ENCODE measurements at regions not wholly inside any gene's neighbourhood (a gene's known extent, or its start where the extent isn't known, plus 50 kb on each side); places are given as distances from the start of the nearest gene placed in this dataset.

DNA sequence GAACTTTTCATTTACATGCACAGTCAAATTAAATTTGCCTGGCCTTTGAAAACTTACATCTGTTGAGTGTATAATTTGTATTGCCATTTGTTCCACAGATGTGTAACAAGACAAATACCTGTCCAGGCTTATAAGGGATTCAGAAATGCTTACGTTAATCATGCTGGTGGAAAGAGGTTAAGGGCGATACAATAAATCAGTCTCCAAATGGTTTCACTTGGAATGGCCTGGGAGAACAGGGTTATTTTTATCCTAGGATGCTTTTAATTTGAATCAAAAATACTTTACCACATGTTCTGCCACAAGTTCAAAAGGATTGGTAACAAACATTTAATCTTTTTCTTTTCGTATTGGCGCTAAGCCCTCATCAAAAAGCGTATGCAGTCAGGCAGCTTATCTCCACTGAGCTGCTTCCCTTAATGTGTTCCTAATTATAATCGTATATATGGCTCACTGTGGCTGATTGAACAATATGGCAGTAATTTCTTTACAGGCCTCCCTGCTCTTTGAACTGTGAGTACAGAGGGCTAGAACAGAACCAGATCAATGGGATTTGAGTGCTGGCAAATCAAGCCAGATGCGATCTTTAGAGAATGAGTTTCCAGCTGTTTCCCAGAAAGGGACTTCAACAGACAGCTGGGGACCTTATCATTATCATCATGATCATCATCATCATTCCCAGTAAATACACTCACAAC, 425.7 kb downstream of the SPRY2 start:
- no peaks in the 10 kb centered on the region for H3K9me3 ChIP-seq
- no peak for TF ChIP-seq POLR2A (IDR thresholded peaks at IDR 0.05)
- TF ChIP-seq, protein P1, sequence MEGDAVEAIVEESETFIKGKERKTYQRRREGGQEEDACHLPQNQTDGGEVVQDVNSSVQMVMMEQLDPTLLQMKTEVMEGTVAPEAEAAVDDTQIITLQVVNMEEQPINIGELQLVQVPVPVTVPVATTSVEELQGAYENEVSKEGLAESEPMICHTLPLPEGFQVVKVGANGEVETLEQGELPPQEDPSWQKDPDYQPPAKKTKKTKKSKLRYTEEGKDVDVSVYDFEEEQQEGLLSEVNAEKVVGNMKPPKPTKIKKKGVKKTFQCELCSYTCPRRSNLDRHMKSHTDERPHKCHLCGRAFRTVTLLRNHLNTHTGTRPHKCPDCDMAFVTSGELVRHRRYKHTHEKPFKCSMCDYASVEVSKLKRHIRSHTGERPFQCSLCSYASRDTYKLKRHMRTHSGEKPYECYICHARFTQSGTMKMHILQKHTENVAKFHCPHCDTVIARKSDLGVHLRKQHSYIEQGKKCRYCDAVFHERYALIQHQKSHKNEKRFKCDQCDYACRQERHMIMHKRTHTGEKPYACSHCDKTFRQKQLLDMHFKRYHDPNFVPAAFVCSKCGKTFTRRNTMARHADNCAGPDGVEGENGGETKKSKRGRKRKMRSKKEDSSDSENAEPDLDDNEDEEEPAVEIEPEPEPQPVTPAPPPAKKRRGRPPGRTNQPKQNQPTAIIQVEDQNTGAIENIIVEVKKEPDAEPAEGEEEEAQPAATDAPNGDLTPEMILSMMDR (IDR thresholded peaks at IDR 0.05), result no peak
- no peak for TF ChIP-seq EP300 (IDR thresholded peaks at IDR 0.05)
- no peak for TF ChIP-seq POLR2AphosphoS5 (IDR thresholded peaks at IDR 0.05)
- no peak overlapping the region for H3K27ac ChIP-seq
- no peaks in the 10 kb centered on the region for H3K36me3 ChIP-seq
- H3K4me3 ChIP-seq, result no peak overlapping the region
- H3K4me1 ChIP-seq, result no peaks in the 10 kb centered on the region
- no peak for DNase-seq
- WGBS, 2 donors, result 79 to 85% methylated on average over 7 of the region's 7 CpGs
- no peaks in the 10 kb centered on the region for H3K27me3 ChIP-seq
- ATAC-seq (ENCODE audit: low FRiP score in 2 of 2), result no peak

DNA sequence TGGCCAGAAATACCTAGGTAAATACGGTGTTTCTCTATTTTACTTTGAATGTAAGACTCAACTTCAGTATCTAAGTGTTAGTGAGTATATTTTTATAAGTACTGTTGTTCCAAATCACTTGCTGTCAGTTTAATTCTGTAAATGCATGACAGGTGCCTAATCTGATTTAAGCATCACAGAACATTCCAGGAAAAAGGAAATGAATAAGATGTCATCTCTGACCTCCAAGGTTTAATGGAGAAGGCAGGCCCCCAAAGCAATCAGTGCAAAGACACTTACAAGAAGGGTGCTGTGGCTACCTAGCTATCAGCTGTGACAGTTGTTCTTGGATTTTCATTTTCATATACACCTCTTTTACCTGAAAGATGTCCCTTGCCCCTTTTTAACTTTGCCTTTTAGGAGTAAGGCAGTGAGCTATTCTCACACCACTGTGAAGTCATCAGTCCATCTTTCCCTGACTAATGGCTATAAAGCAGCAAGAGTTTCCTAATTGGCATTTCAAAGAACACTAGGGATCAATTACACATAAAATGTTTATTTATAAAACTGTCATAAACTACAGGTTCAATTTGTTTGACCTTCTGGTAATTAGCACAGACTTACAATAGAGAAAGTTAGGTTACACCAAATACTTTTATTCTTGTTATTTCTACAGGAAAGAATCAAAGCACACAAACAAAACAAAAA, 427.6 kb downstream of the SPRY2 start:
- no peak for TF ChIP-seq POLR2AphosphoS5 (IDR thresholded peaks at IDR 0.05)
- no peaks in the 10 kb centered on the region for H3K9me3 ChIP-seq
- H3K4me1 ChIP-seq, result no peaks in the 10 kb centered on the region
- H3K36me3 ChIP-seq, result no peaks in the 10 kb centered on the region
- ATAC-seq (ENCODE audit: low FRiP score in 2 of 2) (no peak), DNase-seq (no peak)
- 90 to 92% methylated on average over 1 of the region's 1 CpG for WGBS, 2 donors
- no peaks in the 10 kb centered on the region for H3K27me3 ChIP-seq
- H3K4me3 ChIP-seq, result no peak overlapping the region
- no peak overlapping the region for H3K27ac ChIP-seq

DNA sequence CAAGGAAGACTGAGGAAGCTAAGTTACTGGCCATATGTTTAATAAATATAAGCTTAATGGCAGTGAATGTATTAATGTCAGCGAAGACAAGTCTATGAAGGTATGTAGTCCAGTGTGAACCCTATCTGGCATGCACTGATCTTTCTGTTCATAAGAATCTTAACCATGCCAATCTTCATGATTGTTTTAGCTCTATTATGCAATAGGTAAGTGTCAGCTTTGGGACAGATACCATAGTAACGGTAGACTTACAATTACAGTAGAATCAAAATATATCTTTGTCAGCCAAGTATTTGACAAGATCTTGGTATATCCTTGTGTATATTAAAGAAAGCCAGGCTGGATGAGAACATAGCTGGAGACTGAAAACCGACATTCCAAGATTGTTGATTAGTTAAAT, 428.5 kb downstream of the SPRY2 start:
- WGBS, 2 donors, result 40 to 81% methylated on average over 3 of the region's 3 CpGs
- ATAC-seq (ENCODE audit: low FRiP score in 2 of 2), result no peak
- Histone ChIP-seq H3K36me3 (no peaks in the 10 kb centered on the region), H3K4me1 (no peaks in the 10 kb centered on the region), H3K9me3 (no peaks in the 10 kb centered on the region), H3K4me3 (no peak overlapping the region), H3K27ac (no peak overlapping the region), H3K27me3 (no peaks in the 10 kb centered on the region)
- DNase-seq, result no peak
- TF ChIP-seq POLR2A (IDR thresholded peaks at IDR 0.05) (no peak), EP300 (IDR thresholded peaks at IDR 0.05) (no peak), POLR2AphosphoS5 (IDR thresholded peaks at IDR 0.05) (no peak)
- TF ChIP-seq, protein P1 (IDR thresholded peaks at IDR 0.05), result no peak

DNA sequence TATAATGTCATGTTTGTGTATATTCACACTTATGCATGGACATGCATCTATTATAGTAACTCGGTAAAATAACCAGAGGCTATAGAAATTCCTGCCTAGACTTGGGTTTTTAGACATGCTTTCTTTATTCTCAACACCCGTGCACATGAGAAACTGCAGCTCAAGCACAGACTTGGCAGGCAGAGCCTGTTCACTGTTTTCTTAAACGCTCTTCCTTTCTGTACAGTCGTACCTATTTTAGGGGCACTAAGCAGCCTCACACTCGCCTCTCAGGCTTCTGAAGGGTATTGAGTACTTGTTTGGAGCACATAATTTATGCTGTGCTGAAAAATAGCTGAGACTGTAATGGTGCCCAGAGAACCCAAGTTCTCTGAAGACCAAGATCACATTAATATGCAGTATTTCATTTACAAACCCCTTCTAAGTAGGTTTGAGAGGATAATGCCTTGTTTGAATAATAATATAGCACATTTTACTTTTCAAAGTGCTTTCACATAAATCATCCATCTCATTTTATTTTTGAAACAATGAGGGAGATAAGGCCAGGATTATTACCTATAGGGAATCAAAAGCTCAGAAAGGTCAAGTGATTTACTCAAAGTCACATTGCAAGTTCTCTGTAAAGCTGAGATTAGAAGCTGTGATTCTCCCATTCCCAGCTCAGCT, 429.9 kb downstream of the SPRY2 start:
- WGBS, 2 donors, result 61 to 67% methylated on average over 5 of the region's 5 CpGs
- DNase-seq, result no peak
- Histone ChIP-seq H3K4me3 (no peak overlapping the region), H3K27ac (no peak overlapping the region), H3K36me3 (no peaks in the 10 kb centered on the region), H3K9me3 (no peaks in the 10 kb centered on the region), H3K4me1 (no peaks in the 10 kb centered on the region), H3K27me3 (no peaks in the 10 kb centered on the region)
- no peak for ATAC-seq (ENCODE audit: low FRiP score in 2 of 2)
- TF ChIP-seq POLR2A (IDR thresholded peaks at IDR 0.05) (no peak), POLR2AphosphoS5 (IDR thresholded peaks at IDR 0.05) (no peak), EP300 (IDR thresholded peaks at IDR 0.05) (no peak)
- TF ChIP-seq, protein P1 (IDR thresholded peaks at IDR 0.05), result no peak

DNA sequence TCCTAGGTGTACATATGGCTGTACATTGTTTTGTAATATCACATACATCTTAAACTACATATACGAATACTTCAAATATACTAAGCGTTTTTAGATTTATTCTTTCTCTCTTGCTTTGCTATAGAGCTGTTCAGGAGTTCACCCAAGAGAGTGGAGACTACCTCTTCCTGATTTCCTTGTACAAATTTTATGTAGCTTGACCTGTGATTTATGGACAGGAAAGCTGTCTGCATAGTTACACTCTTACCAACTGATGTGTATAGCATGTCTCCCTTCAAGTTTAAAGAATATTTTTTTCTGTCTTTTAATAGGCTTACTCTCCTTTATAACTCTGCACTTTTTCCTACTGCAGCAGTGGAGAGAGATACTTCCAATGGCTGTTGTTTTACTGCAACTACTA, 428.7 kb downstream of the NDFIP2 start:
- Histone ChIP-seq H3K36me3 (no peaks in the 10 kb centered on the region), H3K4me3 (no peak overlapping the region), H3K27ac (no peak overlapping the region), H3K4me1 (no peaks in the 10 kb centered on the region), H3K9me3 (no peaks in the 10 kb centered on the region), H3K27me3 (no peaks in the 10 kb centered on the region)
- ATAC-seq (ENCODE audit: low FRiP score in 2 of 2), result no peak
- DNase-seq, result no peak
- TF ChIP-seq POLR2A (IDR thresholded peaks at IDR 0.05) (no peak), POLR2AphosphoS5 (IDR thresholded peaks at IDR 0.05) (no peak), EP300 (IDR thresholded peaks at IDR 0.05) (no peak)
- TF ChIP-seq, protein P1 (IDR thresholded peaks at IDR 0.05), result no peak
- 89 to 92% methylated on average over 2 of the region's 2 CpGs for WGBS, 2 donors
